Aorta (tissue), 5 donors: ENCODE measurements at regions not wholly inside any gene's neighbourhood (a gene's known extent, or its start where the extent isn't known, plus 50 kb on each side); places are given as distances from the start of the nearest gene placed in this dataset.

Experiments used
- ATAC-seq: fragments of 200-7000 bp; cut with Tn5 transposase; one replicate; pipeline ENCODE4 v1.9.1; 2022; ENCODE audit warnings: moderate library complexity; ENCODE audit not compliant: low FRiP score
- DNase-seq, 2 donors: peaks; one replicate each; pipeline ENCODE4 v3.0.0-alpha.2; 2020
- H3K27ac ChIP-seq, 2 donors: one replicate each; pipeline ENCODE4 v1.5.1; 2013; ENCODE audit warnings: low read length in 2 of 2, mild to moderate bottlenecking in 2 of 2, moderate library complexity in 2 of 2, control low read depth in 1 of 2, inconsistent platforms in 1 of 2, low read depth in 1 of 2
- H3K27me3 ChIP-seq, 2 donors: one replicate each; pipeline ENCODE4 v1.6.1; 2013; ENCODE audit warnings: control low read depth in 1 of 2, low read length in 1 of 2, mild to moderate bottlenecking in 1 of 2, moderate library complexity in 1 of 2; ENCODE audit not compliant: insufficient read depth in 2 of 2, control insufficient read depth in 1 of 2
- H3K36me3 ChIP-seq, 2 donors: one replicate each; pipeline ENCODE4 v1.6.1; 2013; ENCODE audit warnings: control low read depth in 1 of 2, low read length in 1 of 2, mild to moderate bottlenecking in 1 of 2; ENCODE audit not compliant: insufficient read depth in 2 of 2, control insufficient read depth in 1 of 2
- H3K4me1 ChIP-seq, 2 donors: one replicate each; pipeline ENCODE4 v1.6.1; 2013; ENCODE audit warnings: low read length in 2 of 2, control low read depth in 1 of 2, mild to moderate bottlenecking in 1 of 2, moderate library complexity in 1 of 2; ENCODE audit not compliant: insufficient read depth in 2 of 2, control insufficient read depth in 1 of 2
- H3K4me3 ChIP-seq, 2 donors: one replicate each; pipeline ENCODE4 v1.5.1; 2013; ENCODE audit warnings: low read length in 2 of 2, control low read depth in 1 of 2, mild to moderate bottlenecking in 1 of 2
- H3K9me3 ChIP-seq: one replicate; pipeline ENCODE4 v1.6.1; 2013; ENCODE audit warnings: mild to moderate bottlenecking, low read length; ENCODE audit not compliant: control insufficient read depth
- WGBS, 2 donors: extraction: QIAGEN DNeasy Blood & Tissue Kit; methylation state at CpG; one replicate each; pipeline ENCODE4 v1.1.7; 2013; 5-methylcytosine and 5-hydroxymethylcytosine counted together
- intact Hi-C, 2 donors: fragments of 100-400 bp; cut with DNase I; formaldehyde crosslinking; loops; one replicate each; pipeline versions ENCODE4 v1.14.2 to v1.15.0; 2022
- donor health status: healthy with polysubstance abuse.
- donor health status: Bipolar disorder and iron deficiency.
- donor health status: DM: no; HTN: no; CAD: no.
- donor health status: DM: no; HTN: no; CAD: no.
- donor health status: DM: yes; HTN: yes; CAD: no.

GRCh38 chr2:185179743-185180142 is 558.9 kb upstream of the FSIP2 start:
- Histone ChIP-seq H3K4me3 (no peak overlapping the region), H3K27ac (no peak overlapping the region), H3K4me1 (no peaks in the 10 kb centered on the region), H3K36me3 (no peaks in the 10 kb centered on the region), H3K27me3 (no peaks in the 10 kb centered on the region), H3K9me3 (no peaks in the 10 kb centered on the region)
- ATAC-seq (no peak), DNase-seq (no peak)
- WGBS, 2 donors = 55 to 60% methylated on average over 3 of the region's 3 CpGs
- intact Hi-C loops = no loop called here

- Histone ChIP-seq H3K36me3 (no peaks in the 10 kb centered on the region), H3K4me1 (no peaks in the 10 kb centered on the region), H3K4me3 (no peak overlapping the region), H3K27me3 (no peaks in the 10 kb centered on the region), H3K9me3 (no peaks in the 10 kb centered on the region), H3K27ac (no peak overlapping the region)
- ATAC-seq = no peak
- intact Hi-C loops = no loop called here
- no peak for DNase-seq
- 79 to 82% methylated on average over 3 of the region's 3 CpGs for WGBS, 2 donors
These were observed 556.7 kb upstream of the FSIP2 start for GRCh38 chr2:185181901-185182300.

- Histone ChIP-seq H3K27ac (no peak overlapping the region), H3K4me1 (no peaks in the 10 kb centered on the region), H3K27me3 (no peaks in the 10 kb centered on the region), H3K9me3 (peaks cover 2% of the 10 kb centered on the region), H3K4me3 (no peak overlapping the region), H3K36me3 (no peaks in the 10 kb centered on the region)
- peak; percentile 22 for ATAC-seq
- WGBS, 2 donors = 72 to 80% methylated on average over 4 of the region's 4 CpGs
- intact Hi-C loops = no loop called here
- DNase-seq = no peak
These were observed 553.6 kb upstream of the FSIP2 start for GRCh38 chr2:185185044-185185443.

- Histone ChIP-seq H3K36me3 (no peaks in the 10 kb centered on the region), H3K27me3 (no peaks in the 10 kb centered on the region), H3K4me3 (no peak overlapping the region), H3K27ac (no peak overlapping the region), H3K4me1 (no peaks in the 10 kb centered on the region), H3K9me3 (peaks cover 2% of the 10 kb centered on the region)
- no peak for DNase-seq
- WGBS, 2 donors = 83 to 86% methylated on average over 3 of the region's 3 CpGs
- intact Hi-C loops = no loop called here
- ATAC-seq = no peak
These were observed 551.2 kb upstream of the FSIP2 start for GRCh38 chr2:185187421-185187820.

GRCh38 chr2:185188656-185189055 is 549.9 kb upstream of the FSIP2 start:
- no peaks in the 10 kb centered on the region for H3K4me1 ChIP-seq
- H3K9me3 ChIP-seq = peaks cover 2% of the 10 kb centered on the region
- H3K4me3 ChIP-seq = no peak overlapping the region
- H3K27ac ChIP-seq = no peak overlapping the region
- no peak for DNase-seq
- intact Hi-C loops = no loop called here
- H3K36me3 ChIP-seq = no peaks in the 10 kb centered on the region
- no peak for ATAC-seq
- H3K27me3 ChIP-seq = no peaks in the 10 kb centered on the region

GRCh38 chr2:185201063-185201462 is 537.5 kb upstream of the FSIP2 start:
- Histone ChIP-seq H3K9me3 (no peaks in the 10 kb centered on the region), H3K4me3 (no peak overlapping the region), H3K4me1 (no peaks in the 10 kb centered on the region), H3K27ac (no peak overlapping the region), H3K36me3 (no peaks in the 10 kb centered on the region), H3K27me3 (no peaks in the 10 kb centered on the region)
- DNase-seq = no peak
- ATAC-seq = no peak
- 16 to 27% methylated on average over 1 of the region's 1 CpG for WGBS, 2 donors
- intact Hi-C loops = no loop called here

- Histone ChIP-seq H3K4me3 (no peak overlapping the region), H3K27ac (no peak overlapping the region), H3K27me3 (no peaks in the 10 kb centered on the region), H3K36me3 (no peaks in the 10 kb centered on the region), H3K4me1 (no peaks in the 10 kb centered on the region), H3K9me3 (no peaks in the 10 kb centered on the region)
- WGBS, 2 donors = 6 to 12% methylated on average over 2 of the region's 2 CpGs
- intact Hi-C loops = no loop called here
- ATAC-seq (no peak), DNase-seq (no peak)
These were observed 536.2 kb upstream of the FSIP2 start for GRCh38 chr2:185202381-185202780.

- DNase-seq (no peak), ATAC-seq (no peak)
- Histone ChIP-seq H3K36me3 (no peaks in the 10 kb centered on the region), H3K9me3 (no peaks in the 10 kb centered on the region), H3K4me1 (no peaks in the 10 kb centered on the region), H3K27ac (no peak overlapping the region), H3K4me3 (no peak overlapping the region), H3K27me3 (no peaks in the 10 kb centered on the region)
- WGBS, 2 donors = 52% methylated on average over 3 of the region's 3 CpGs
- intact Hi-C loops = no loop called here
These were observed 535.6 kb upstream of the FSIP2 start for GRCh38 chr2:185202945-185203528.

GRCh38 chr2:185208261-185208660 is 530.3 kb upstream of the FSIP2 start:
- Histone ChIP-seq H3K4me1 (no peaks in the 10 kb centered on the region), H3K9me3 (no peaks in the 10 kb centered on the region), H3K4me3 (no peak overlapping the region), H3K27ac (no peak overlapping the region), H3K27me3 (no peaks in the 10 kb centered on the region), H3K36me3 (no peaks in the 10 kb centered on the region)
- WGBS, 2 donors = 0 to 14% methylated on average over 1 of the region's 1 CpG
- intact Hi-C loops = no loop called here
- ATAC-seq (no peak), DNase-seq (no peak)
